GM12878 (cell line): ENCODE measurements at regions not wholly inside any gene's neighbourhood (a gene's known extent, or its start where the extent isn't known, plus 50 kb on each side); places are given as distances from the start of the nearest gene placed in this dataset.

Experiments used
- CREB1 ChIP-seq: IDR thresholded peaks from 2 replicates; pipeline ENCODE4 v1.6.1; 2012; ENCODE audit warnings: low read depth, mild to moderate bottlenecking, inconsistent platforms
- FOS ChIP-seq: IDR thresholded peaks from 3 replicates; pipeline ENCODE4 v1.6.1; 2011; ENCODE audit warnings: borderline replicate concordance; ENCODE audit not compliant: insufficient read length; ENCODE audit errors: extremely low read depth
- HDGF ChIP-seq: fragments of 450-650 bp; IDR thresholded peaks from 2 replicates; pipeline ENCODE4 v1.6.1; 2016; ENCODE audit warnings: antibody characterized with exemption
- POLR2A ChIP-seq: IDR thresholded peaks from 2 replicates; pipeline ENCODE4 v1.6.1; 2011; ENCODE audit warnings: low read depth, mild to moderate bottlenecking, low read length
- ZNF24 ChIP-seq: fragments of 450-650 bp; IDR thresholded peaks from 2 replicates; pipeline ENCODE4 v1.6.1; 2017; ENCODE audit warnings: antibody characterized with exemption, mild to moderate bottlenecking
- TF ChIP-seq, protein P1 (sequence below), 3 experiments: IDR thresholded peaks in 2 of 3; conservative IDR thresholded peaks in 1 of 3; 2 replicates each; pipeline ENCODE4 v1.5.1; 2011; ENCODE audit warnings: low read depth in 3 of 3, low read length in 3 of 3, mild to moderate bottlenecking in 3 of 3, control low read depth in 2 of 3, moderate library complexity in 2 of 3, inconsistent platforms in 1 of 3, mixed read lengths in 1 of 3; ENCODE audit not compliant: control insufficient read depth in 2 of 3, insufficient read depth in 1 of 3; ENCODE audit errors: extremely low read depth in 1 of 3
- TF ChIP-seq, protein P2 (sequence below): IDR thresholded peaks from 2 replicates; pipeline ENCODE4 v1.6.1; 2011; ENCODE audit warnings: mild to moderate bottlenecking, low read depth, low read length, moderate library complexity; ENCODE audit not compliant: insufficient replicate concordance
- TF ChIP-seq, protein P3 (sequence below): fragments of 450-650 bp; IDR thresholded peaks from 2 replicates; pipeline ENCODE4 v1.6.1; 2017; ENCODE audit warnings: mild to moderate bottlenecking

DNA sequence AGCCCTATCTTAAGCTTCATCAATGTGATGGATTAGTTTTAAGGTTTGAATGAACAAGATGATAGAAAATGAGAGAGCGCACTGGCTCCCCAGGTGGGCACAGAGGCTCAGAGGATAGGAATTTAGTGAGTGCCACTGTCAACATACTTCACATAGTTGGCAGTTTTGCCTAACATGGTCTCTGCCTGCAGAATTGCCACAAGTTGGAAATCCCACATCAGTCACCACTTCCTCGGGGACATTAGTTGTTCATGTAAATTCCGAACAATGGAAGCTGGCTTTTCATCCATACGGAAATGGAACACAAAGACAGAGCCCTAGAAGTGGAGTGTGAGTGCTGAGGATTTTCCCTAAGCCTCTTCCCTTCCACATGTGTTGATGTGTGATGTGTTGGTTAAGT is 123.9 kb upstream of the PHACTR1 start:
- TF ChIP-seq POLR2A (no peak), CREB1 (no peak), FOS (no peak), ZNF24 (no peak), HDGF (no peak)
- TF ChIP-seq, protein P1, sequence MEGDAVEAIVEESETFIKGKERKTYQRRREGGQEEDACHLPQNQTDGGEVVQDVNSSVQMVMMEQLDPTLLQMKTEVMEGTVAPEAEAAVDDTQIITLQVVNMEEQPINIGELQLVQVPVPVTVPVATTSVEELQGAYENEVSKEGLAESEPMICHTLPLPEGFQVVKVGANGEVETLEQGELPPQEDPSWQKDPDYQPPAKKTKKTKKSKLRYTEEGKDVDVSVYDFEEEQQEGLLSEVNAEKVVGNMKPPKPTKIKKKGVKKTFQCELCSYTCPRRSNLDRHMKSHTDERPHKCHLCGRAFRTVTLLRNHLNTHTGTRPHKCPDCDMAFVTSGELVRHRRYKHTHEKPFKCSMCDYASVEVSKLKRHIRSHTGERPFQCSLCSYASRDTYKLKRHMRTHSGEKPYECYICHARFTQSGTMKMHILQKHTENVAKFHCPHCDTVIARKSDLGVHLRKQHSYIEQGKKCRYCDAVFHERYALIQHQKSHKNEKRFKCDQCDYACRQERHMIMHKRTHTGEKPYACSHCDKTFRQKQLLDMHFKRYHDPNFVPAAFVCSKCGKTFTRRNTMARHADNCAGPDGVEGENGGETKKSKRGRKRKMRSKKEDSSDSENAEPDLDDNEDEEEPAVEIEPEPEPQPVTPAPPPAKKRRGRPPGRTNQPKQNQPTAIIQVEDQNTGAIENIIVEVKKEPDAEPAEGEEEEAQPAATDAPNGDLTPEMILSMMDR (IDR thresholded peaks at IDR 0.05 in 2 of 3, conservative IDR thresholded peaks at IDR 0.05 in 1 of 3; ENCODE audit: control insufficient read depth in 2 of 3, extremely low read depth in 1 of 3, insufficient read depth in 1 of 3, low read depth in 3 of 3, low read length in 3 of 3) = no peak
- TF ChIP-seq, protein P2, sequence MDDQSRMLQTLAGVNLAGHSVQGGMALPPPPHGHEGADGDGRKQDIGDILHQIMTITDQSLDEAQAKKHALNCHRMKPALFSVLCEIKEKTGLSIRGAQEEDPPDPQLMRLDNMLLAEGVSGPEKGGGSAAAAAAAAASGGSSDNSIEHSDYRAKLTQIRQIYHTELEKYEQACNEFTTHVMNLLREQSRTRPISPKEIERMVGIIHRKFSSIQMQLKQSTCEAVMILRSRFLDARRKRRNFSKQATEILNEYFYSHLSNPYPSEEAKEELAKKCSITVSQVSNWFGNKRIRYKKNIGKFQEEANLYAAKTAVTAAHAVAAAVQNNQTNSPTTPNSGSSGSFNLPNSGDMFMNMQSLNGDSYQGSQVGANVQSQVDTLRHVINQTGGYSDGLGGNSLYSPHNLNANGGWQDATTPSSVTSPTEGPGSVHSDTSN = no peak
- TF ChIP-seq, protein P3, sequence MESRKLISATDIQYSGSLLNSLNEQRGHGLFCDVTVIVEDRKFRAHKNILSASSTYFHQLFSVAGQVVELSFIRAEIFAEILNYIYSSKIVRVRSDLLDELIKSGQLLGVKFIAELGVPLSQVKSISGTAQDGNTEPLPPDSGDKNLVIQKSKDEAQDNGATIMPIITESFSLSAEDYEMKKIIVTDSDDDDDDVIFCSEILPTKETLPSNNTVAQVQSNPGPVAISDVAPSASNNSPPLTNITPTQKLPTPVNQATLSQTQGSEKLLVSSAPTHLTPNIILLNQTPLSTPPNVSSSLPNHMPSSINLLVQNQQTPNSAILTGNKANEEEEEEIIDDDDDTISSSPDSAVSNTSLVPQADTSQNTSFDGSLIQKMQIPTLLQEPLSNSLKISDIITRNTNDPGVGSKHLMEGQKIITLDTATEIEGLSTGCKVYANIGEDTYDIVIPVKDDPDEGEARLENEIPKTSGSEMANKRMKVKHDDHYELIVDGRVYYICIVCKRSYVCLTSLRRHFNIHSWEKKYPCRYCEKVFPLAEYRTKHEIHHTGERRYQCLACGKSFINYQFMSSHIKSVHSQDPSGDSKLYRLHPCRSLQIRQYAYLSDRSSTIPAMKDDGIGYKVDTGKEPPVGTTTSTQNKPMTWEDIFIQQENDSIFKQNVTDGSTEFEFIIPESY = no peak
